SU-DHL-6 (cell line): ENCODE measurements at regions not wholly inside any gene's neighbourhood (a gene's known extent, or its start where the extent isn't known, plus 50 kb on each side); places are given as distances from the start of the nearest gene placed in this dataset.

ENCODE experiments used
- CTCF ChIP-seq: fragments of 200-600 bp; sonication (generic); IDR thresholded peaks from one replicate; pipeline ENCODE4 v1.5.1; 2017; ENCODE audit warnings: antibody characterized with exemption, mild to moderate bottlenecking, low read length, moderate library complexity; ENCODE audit not compliant: insufficient read depth, poor library complexity, severe bottlenecking
- EZH2phosphoT487 ChIP-seq: fragments of 200-600 bp; sonication (generic), shearing (Covaris generic); conservative IDR thresholded peaks from 2 replicates; pipeline ENCODE4 v1.6.1; 2018; ENCODE audit warnings: mild to moderate bottlenecking, antibody characterized with exemption, low read length, moderate library complexity, mixed read lengths

GRCh38 chr3:118817748-118818165, 216.9 kb downstream of the IGSF11 start:
- TF ChIP-seq CTCF (peak; percentile 59), EZH2phosphoT487 (no peak)
